Heart left ventricle (tissue), 16 donors: ENCODE measurements at regions not wholly inside any gene's neighbourhood (a gene's known extent, or its start where the extent isn't known, plus 50 kb on each side); places are given as distances from the start of the nearest gene placed in this dataset.

Experiments used
- ATAC-seq, 4 donors: fragments of 200-7000 bp; cut with Tn5 transposase; one replicate each; pipeline ENCODE4 v1.9.1; 2020 to 2022; ENCODE audit warnings: moderate library complexity in 4 of 4, mild to moderate bottlenecking in 3 of 4, moderate number of reproducible peaks in 1 of 4
- DNase-seq, 5 donors: peaks; one replicate each; pipeline ENCODE4 v3.0.0-alpha.2; 2020
- H3K27ac ChIP-seq, 12 donors: fragments of 200-600 bp; sonication (generic) in 4 of 12; one replicate each; pipeline versions ENCODE4 v1.5.0 to v1.8.0; 2016 to 2022; ENCODE audit warnings: mild to moderate bottlenecking in 2 of 12
- H3K27me3 ChIP-seq, 9 donors: fragments of 200-600 bp; sonication (generic) in 2 of 9; one replicate each; pipeline versions ENCODE4 v1.5.1 to v1.8.0; 2016 to 2022; ENCODE audit warnings: mild to moderate bottlenecking in 3 of 9
- H3K36me3 ChIP-seq, 9 donors: fragments of 200-600 bp; sonication (generic) in 2 of 9; one replicate each; pipeline versions ENCODE4 v1.5.0 to v1.8.0; 2018 to 2022; ENCODE audit warnings: mild to moderate bottlenecking in 2 of 9
- H3K4me1 ChIP-seq, 12 donors: fragments of 200-600 bp; sonication (generic) in 4 of 12; one replicate each; pipeline versions ENCODE4 v1.5.0 to v1.8.0; 2016 to 2022; ENCODE audit warnings: mild to moderate bottlenecking in 3 of 12
- H3K4me3 ChIP-seq, 12 donors: fragments of 200-600 bp; sonication (generic) in 4 of 12; one replicate each; pipeline versions ENCODE4 v1.5.0 to v1.8.0; 2017 to 2022; ENCODE audit warnings: mild to moderate bottlenecking in 9 of 12, moderate library complexity in 4 of 12
- H3K9me3 ChIP-seq, 12 donors: fragments of 200-600 bp; sonication (generic) in 4 of 12; one replicate each; pipeline versions ENCODE4 v1.5.0 to v1.8.0; 2016 to 2022; ENCODE audit warnings: mild to moderate bottlenecking in 1 of 12
- POLR2A ChIP-seq, 2 donors: fragments of 450-650 bp; IDR thresholded peaks; one replicate each; pipeline ENCODE4 v1.6.1; 2017; ENCODE audit warnings: antibody characterized with exemption in 2 of 2, mild to moderate bottlenecking in 2 of 2, moderate library complexity in 2 of 2
- WGBS, 4 donors: extraction: QIAGEN DNeasy Blood & Tissue Kit in 2 of 4; methylation state at CpG; one replicate each; pipeline versions ENCODE4 v1.1.5 to v1.1.7; 2013 to 2018; 5-methylcytosine and 5-hydroxymethylcytosine counted together
- intact Hi-C, 10 donors: fragments of 100-400 bp; cut with DNase I; formaldehyde crosslinking; loops; one replicate each; pipeline versions ENCODE4 v1.11.1 to v1.14.2; 2022
- TF ChIP-seq, protein P1 (sequence below), 12 donors: fragments of 200-600 bp; sonication (generic) in 4 of 12; IDR thresholded peaks; one replicate each; pipeline versions ENCODE4 v1.5.0 to v1.8.0; 2018 to 2022; ENCODE audit warnings: antibody characterized with exemption in 12 of 12, mild to moderate bottlenecking in 5 of 12
- donor health status: ischemic (EF 13 %, LVEDD 7.1; RV severe dilation, severe dysfunction).
- donor health status: healthy with polysubstance abuse.
- donor health status: DM: no; HTN: yes; CAD: no.
- donor health status: DM: no; HTN: no; CAD: no.
- donor health status: ischemic (EF 25% LVEDD 6.9; RV normal size, moderate dysfunction).
- donor health status: ischemic (EF 25% LVEDD 5.7; RV mildly dilated, moderate dysfunction).
- donor health status: healthy.
- donor health status: DM: yes; HTN: yes; CAD: no.
- donor health status: ischemic (EF 35%, LVEDD 5.7; RV mildly dilated, moderate dysfunction).
- donor health status: nonischemic (EF 11% LVEDD 7.7; RV severe dilation, severe dysfunction).
- donor health status: DM: yes; HTN: yes; CAD: no.
- donor health status: PGD.
- donor health status: ischemic (EF 29% LVEDD 5.4; RV normal size, mild dysfunction).
- donor health status: nonischemic (EF 23%, LVEDD 6.1; RV moderate dilation, normal function).

DNA sequence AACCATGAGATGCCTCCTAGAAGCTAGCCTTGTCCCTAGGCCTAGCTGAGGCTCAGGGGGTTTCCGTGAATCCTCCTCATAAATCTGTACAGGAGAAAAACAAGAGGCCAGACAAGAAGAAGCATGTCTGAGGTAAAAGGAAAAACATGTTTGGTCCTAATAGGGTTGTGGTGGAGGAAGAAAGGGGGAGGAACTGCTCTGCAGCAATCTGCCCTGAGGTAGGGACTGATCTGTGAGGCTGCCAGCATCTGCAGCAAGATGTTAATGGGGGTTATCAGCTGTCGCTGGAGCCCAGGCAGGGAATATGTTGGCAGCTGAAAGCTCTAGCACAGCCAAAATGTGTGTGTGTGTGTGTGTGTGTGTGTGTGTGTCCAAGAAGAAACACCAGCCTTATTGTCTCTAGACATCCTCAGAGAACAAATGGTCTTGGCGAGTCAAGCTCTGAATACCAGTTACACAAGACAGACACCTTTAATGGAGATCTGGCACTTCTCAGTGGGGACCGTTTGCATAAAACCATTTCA is 218.5 kb downstream of the NUAK1 start:
- TF ChIP-seq POLR2A (IDR thresholded peaks at IDR 0.05): no peak
- TF ChIP-seq, protein P1, sequence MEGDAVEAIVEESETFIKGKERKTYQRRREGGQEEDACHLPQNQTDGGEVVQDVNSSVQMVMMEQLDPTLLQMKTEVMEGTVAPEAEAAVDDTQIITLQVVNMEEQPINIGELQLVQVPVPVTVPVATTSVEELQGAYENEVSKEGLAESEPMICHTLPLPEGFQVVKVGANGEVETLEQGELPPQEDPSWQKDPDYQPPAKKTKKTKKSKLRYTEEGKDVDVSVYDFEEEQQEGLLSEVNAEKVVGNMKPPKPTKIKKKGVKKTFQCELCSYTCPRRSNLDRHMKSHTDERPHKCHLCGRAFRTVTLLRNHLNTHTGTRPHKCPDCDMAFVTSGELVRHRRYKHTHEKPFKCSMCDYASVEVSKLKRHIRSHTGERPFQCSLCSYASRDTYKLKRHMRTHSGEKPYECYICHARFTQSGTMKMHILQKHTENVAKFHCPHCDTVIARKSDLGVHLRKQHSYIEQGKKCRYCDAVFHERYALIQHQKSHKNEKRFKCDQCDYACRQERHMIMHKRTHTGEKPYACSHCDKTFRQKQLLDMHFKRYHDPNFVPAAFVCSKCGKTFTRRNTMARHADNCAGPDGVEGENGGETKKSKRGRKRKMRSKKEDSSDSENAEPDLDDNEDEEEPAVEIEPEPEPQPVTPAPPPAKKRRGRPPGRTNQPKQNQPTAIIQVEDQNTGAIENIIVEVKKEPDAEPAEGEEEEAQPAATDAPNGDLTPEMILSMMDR (IDR thresholded peaks at IDR 0.05): no peak
- ATAC-seq (peak; percentile 43 to 84 (median 70)), DNase-seq (peak; percentile 51 to 76 (median 65))
- intact Hi-C loops: no loop called here
- Histone ChIP-seq H3K27me3 (no peaks in the 10 kb centered on the region), H3K4me1 (peaks cover 0 to 25% (median 7%) of the 10 kb centered on the region in 12 donors), H3K36me3 (no peaks in the 10 kb centered on the region), H3K4me3 (no peak overlapping the region), H3K9me3 (no peaks in the 10 kb centered on the region), H3K27ac (peak overlapping the region in 8 of 12 donors; percentile 43 to 91 (median 72))
- 32 to 41% (median 39%) methylated on average over 4 of the region's 4 CpGs for whole genome bisulfite sequencing, 4 donors

GRCh38 chr12:105921055-105921454 is 217.7 kb downstream of the NUAK1 start:
- TF ChIP-seq POLR2A (IDR thresholded peaks at IDR 0.05): no peak
- TF ChIP-seq, protein P1 (IDR thresholded peaks at IDR 0.05): no peak
- Histone ChIP-seq H3K27ac (peak overlapping the region in 11 of 12 donors; percentile 43 to 91 (median 73)), H3K4me1 (peaks cover 0 to 25% (median 7%) of the 10 kb centered on the region in 12 donors), H3K27me3 (no peaks in the 10 kb centered on the region), H3K9me3 (no peaks in the 10 kb centered on the region), H3K4me3 (no peak overlapping the region), H3K36me3 (no peaks in the 10 kb centered on the region)
- ATAC-seq (no peak), DNase-seq (no peak)
- intact Hi-C loops: no loop called here
- 92 to 100% (median 95%) methylated on average over 1 of the region's 1 CpG for WGBS, 4 donors

GRCh38 chr12:105921872-105922669 is 216.7 kb downstream of the NUAK1 start:
- intact Hi-C loops: loop anchor here in 1 of 10 donors (2.0 kb wide), 1 partner anchor 217 kb away; the partner anchor contains the start of gene NUAK1
- peak overlapping the region; percentile 43 to 91 (median 72) for H3K27ac ChIP-seq
- ATAC-seq (peak; percentile 89 to 93 (median 91)), DNase-seq (peak in 4 of 5 donors; percentile 34 to 60 (median 48))
- TF ChIP-seq, protein P1 (IDR thresholded peaks at IDR 0.05): no peak
- TF ChIP-seq POLR2A (IDR thresholded peaks at IDR 0.05): no peak
- WGBS, 4 donors: 43 to 61% (median 53%) methylated on average over 4 of the region's 4 CpGs
- H3K36me3 ChIP-seq: no peaks in the 10 kb centered on the region
- no peaks in the 10 kb centered on the region for H3K27me3 ChIP-seq
- no peaks in the 10 kb centered on the region for H3K9me3 ChIP-seq
- H3K4me3 ChIP-seq: no peak overlapping the region
- H3K4me1 ChIP-seq: peaks cover 0 to 25% (median 7%) of the 10 kb centered on the region in 12 donors

- H3K27ac ChIP-seq: peak overlapping the region; percentile 33 to 91 (median 72)
- DNase-seq (peak in 1 of 5 donors; percentile 12), ATAC-seq (peak; percentile 88 to 90 (median 88))
- WGBS, 4 donors: 83 to 86% (median 84%) methylated on average over 5 of the region's 5 CpGs
- no peaks in the 10 kb centered on the region for H3K9me3 ChIP-seq
- TF ChIP-seq, protein P1 (IDR thresholded peaks at IDR 0.05): no peak
- no peak for TF ChIP-seq POLR2A (IDR thresholded peaks at IDR 0.05)
- no peak overlapping the region for H3K4me3 ChIP-seq
- H3K36me3 ChIP-seq: no peaks in the 10 kb centered on the region
- H3K4me1 ChIP-seq: peaks cover 0 to 25% (median 7%) of the 10 kb centered on the region in 12 donors
- intact Hi-C loops: loop anchor here in 1 of 10 donors (2.0 kb wide), 1 partner anchor 216 kb away; the partner anchor contains the start of gene NUAK1
- no peaks in the 10 kb centered on the region for H3K27me3 ChIP-seq
Observed at GRCh38 chr12:105922670-105923102, 216.1 kb downstream of the NUAK1 start.
